HEK293T (cell line): ENCODE measurements at regions not wholly inside any gene's neighbourhood (a gene's known extent, or its start where the extent isn't known, plus 50 kb on each side); places are given as distances from the start of the nearest gene placed in this dataset.

Source experiments
- BHLHE40 ChIP-seq: fragments of 450-650 bp; IDR thresholded peaks from 2 replicates; pipeline ENCODE4 v1.6.1; 2016; ENCODE audit warnings: mild to moderate bottlenecking, moderate library complexity, borderline replicate concordance
- FOXA1 ChIP-seq: fragments of 450-650 bp; IDR thresholded peaks from 2 replicates; pipeline ENCODE4 v1.6.1; 2016; ENCODE audit warnings: mild to moderate bottlenecking
- FOXK2 ChIP-seq: fragments of 450-650 bp; IDR thresholded peaks from 2 replicates; pipeline ENCODE4 v1.6.1; 2016; ENCODE audit warnings: mild to moderate bottlenecking
- FOXM1 ChIP-seq: fragments of 450-650 bp; IDR thresholded peaks from 2 replicates; pipeline ENCODE4 v1.6.1; 2017; ENCODE audit warnings: mild to moderate bottlenecking, borderline replicate concordance
- HDGF ChIP-seq: fragments of 450-650 bp; IDR thresholded peaks from 2 replicates; pipeline ENCODE4 v1.6.1; 2017; ENCODE audit warnings: antibody characterized with exemption, borderline replicate concordance
- NFRKB ChIP-seq: fragments of 450-650 bp; IDR thresholded peaks from 2 replicates; pipeline ENCODE4 v1.6.1; 2016; ENCODE audit warnings: mild to moderate bottlenecking, moderate library complexity
- SP1 ChIP-seq: fragments of 450-650 bp; IDR thresholded peaks from 2 replicates; pipeline ENCODE4 v1.6.1; 2017
- SUZ12 ChIP-seq: fragments of 450-650 bp; IDR thresholded peaks from 2 replicates; pipeline ENCODE4 v1.6.1; 2016; ENCODE audit warnings: mild to moderate bottlenecking
- TARDBP ChIP-seq: fragments of 450-650 bp; IDR thresholded peaks from 2 replicates; pipeline ENCODE4 v1.6.1; 2016
- ZNF384 ChIP-seq: fragments of 450-650 bp; IDR thresholded peaks from 2 replicates; pipeline ENCODE4 v1.6.1; 2016
- TF ChIP-seq, protein P1 (sequence below): fragments of 450-650 bp; IDR thresholded peaks from 2 replicates; pipeline ENCODE4 v1.6.1; 2016

DNA sequence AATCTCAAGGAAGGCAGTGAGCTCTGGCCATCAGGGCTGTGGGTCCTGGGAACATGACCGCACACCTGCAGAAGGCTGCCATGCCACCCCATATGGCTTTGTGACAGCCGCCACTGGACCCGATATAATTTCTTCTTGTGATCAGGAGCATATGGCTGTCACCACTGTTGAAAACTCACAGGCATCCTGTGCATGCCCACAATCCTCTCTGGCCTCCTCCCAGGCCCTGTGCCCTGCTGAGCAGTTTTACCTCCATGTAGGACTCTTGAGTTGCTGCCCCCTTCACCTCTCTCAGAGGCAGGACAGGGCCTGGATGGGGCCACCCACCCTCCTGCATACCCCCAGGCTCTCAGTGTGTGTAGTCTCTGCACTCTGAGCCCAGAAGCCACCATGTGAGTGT is 391.9 kb upstream of the AKR1E2 start:
- TF ChIP-seq HDGF (no peak), BHLHE40 (no peak), NFRKB (no peak), FOXM1 (no peak), SP1 (no peak), FOXK2 (no peak), SUZ12 (no peak), ZNF384 (no peak), TARDBP (no peak), FOXA1 (no peak)
- TF ChIP-seq, protein P1, sequence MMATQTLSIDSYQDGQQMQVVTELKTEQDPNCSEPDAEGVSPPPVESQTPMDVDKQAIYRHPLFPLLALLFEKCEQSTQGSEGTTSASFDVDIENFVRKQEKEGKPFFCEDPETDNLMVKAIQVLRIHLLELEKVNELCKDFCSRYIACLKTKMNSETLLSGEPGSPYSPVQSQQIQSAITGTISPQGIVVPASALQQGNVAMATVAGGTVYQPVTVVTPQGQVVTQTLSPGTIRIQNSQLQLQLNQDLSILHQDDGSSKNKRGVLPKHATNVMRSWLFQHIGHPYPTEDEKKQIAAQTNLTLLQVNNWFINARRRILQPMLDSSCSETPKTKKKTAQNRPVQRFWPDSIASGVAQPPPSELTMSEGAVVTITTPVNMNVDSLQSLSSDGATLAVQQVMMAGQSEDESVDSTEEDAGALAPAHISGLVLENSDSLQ = no peak
